NB4 (cell line): ENCODE measurements at regions not wholly inside any gene's neighbourhood (a gene's known extent, or its start where the extent isn't known, plus 50 kb on each side); places are given as distances from the start of the nearest gene placed in this dataset.

Experiments used
- CTCF ChIP-seq: IDR thresholded peaks from one replicate; pipeline ENCODE4 v1.5.1; 2012; ENCODE audit warnings: low read depth, low read length
- MAX ChIP-seq: IDR thresholded peaks from 2 replicates; pipeline ENCODE4 v1.6.1; 2011; ENCODE audit warnings: low read depth, low read length
- MYC ChIP-seq: IDR thresholded peaks from 2 replicates; pipeline ENCODE4 v1.6.1; 2011; ENCODE audit warnings: low read depth, low read length
- POLR2A ChIP-seq: IDR thresholded peaks from 2 replicates; pipeline ENCODE4 v1.6.1; 2011; ENCODE audit warnings: mild to moderate bottlenecking; ENCODE audit not compliant: insufficient read length; ENCODE audit errors: extremely low read depth

GRCh38 chr18:52140986-52141385, 199.0 kb upstream of the DCC start:
- no peak for TF ChIP-seq CTCF
- TF ChIP-seq POLR2A = no peak
- TF ChIP-seq MYC = no peak
- TF ChIP-seq MAX = no peak
